HG03175 (cell line): ENCODE measurements at regions not wholly inside any gene's neighbourhood (a gene's known extent, or its start where the extent isn't known, plus 50 kb on each side); places are given as distances from the start of the nearest gene placed in this dataset.

Experiments
- ATAC-seq: cut with Tn5 transposase; IDR thresholded peaks from one replicate; pipeline ENCODE4 v1.9.1; 2021; ENCODE audit warnings: mild to moderate bottlenecking, moderate library complexity; ENCODE audit not compliant: unreplicated experiment

GRCh38 chr11:8823174-8823742 is 87.7 kb upstream of the AKIP1 start:
- no peak for ATAC-seq

GRCh38 chr11:8826139-8826786 is 84.7 kb upstream of the AKIP1 start:
- ATAC-seq = no peak

GRCh38 chr11:8826901-8827560 is 84.0 kb upstream of the AKIP1 start:
- ATAC-seq = no peak

- no peak for ATAC-seq
Measured at GRCh38 chr11:8828046-8828445, 82.9 kb upstream of the AKIP1 start.

- no peak for ATAC-seq
Measured at GRCh38 chr11:8828580-8829361, 82.2 kb upstream of the AKIP1 start.

GRCh38 chr11:8829556-8829955 is 81.4 kb upstream of the AKIP1 start:
- no peak for ATAC-seq

GRCh38 chr11:8830641-8831040 is 80.3 kb upstream of the AKIP1 start:
- ATAC-seq = no peak

GRCh38 chr11:8831861-8832260 is 79.1 kb upstream of the AKIP1 start:
- no peak for ATAC-seq

DNA sequence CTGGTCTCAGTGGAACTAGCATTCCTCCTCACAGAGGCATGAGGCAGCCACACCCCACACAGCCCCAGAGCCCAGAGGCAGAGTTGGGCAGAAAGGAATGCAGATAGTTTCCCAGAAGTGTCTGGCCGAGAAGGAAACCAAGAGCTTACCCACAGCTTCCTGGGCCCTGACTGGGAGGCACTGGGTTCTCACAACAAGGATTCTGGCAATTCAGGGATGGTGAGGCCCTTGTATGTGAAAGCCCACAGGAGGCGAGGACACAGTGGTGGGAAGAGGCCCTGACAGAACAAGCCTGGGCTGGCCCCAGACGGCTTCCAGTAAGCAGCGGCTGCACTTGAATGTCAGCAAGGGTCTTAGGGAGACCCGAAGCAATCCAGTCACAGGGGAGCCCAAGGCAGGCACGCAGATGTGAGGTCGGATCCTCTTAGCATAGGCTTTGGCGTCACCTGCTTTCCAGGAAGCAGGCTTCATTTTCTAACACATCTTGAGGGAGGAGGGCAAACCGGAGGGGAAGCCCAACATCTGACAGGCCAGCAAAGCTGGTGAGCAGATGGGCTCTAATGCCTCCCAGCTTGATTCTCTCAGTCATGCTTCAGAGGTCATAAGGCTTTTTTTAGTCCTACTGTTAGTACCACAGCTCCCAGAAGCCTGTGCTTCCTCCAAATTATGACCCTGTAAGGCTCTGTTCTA is 78.3 kb upstream of the AKIP1 start:
- ATAC-seq = peak; percentile 67

GRCh38 chr11:8833568-8834315 is 77.2 kb upstream of the AKIP1 start:
- ATAC-seq = no peak

GRCh38 chr11:8834379-8834778 is 76.6 kb upstream of the AKIP1 start:
- no peak for ATAC-seq

- no peak for ATAC-seq
Measured at GRCh38 chr11:8838248-8838647, 72.7 kb upstream of the AKIP1 start.

DNA sequence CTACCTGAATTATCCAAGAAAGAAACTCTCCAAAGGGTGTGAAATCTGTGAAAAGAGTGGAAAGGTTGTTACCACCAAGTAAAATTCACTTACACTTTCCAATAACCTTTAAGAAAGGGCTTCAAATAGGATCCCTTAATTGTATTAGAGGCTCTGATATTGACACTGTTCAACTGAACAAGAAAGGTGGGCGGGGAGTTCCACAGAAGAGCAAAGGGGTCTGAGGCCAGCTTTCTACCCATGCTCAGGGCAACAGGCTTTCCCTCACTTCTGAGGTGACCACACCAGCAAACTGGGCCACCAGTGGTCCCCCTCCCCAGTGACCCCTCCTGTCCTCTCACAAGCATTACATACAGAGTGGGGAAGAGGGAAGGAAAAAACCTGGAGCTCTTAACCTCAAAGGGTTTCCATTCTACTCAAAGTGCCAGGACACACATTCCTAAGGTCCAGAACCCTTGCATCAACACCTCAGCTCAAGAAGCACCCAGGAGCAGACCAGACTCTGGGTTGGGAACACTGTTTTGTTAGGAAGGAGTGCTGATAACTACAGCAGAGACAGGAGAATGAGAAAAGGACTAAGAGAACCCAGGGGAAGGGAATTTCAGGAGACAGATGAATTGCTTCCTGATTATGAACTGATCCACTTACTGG is 71.6 kb upstream of the AKIP1 start:
- no peak for ATAC-seq

DNA sequence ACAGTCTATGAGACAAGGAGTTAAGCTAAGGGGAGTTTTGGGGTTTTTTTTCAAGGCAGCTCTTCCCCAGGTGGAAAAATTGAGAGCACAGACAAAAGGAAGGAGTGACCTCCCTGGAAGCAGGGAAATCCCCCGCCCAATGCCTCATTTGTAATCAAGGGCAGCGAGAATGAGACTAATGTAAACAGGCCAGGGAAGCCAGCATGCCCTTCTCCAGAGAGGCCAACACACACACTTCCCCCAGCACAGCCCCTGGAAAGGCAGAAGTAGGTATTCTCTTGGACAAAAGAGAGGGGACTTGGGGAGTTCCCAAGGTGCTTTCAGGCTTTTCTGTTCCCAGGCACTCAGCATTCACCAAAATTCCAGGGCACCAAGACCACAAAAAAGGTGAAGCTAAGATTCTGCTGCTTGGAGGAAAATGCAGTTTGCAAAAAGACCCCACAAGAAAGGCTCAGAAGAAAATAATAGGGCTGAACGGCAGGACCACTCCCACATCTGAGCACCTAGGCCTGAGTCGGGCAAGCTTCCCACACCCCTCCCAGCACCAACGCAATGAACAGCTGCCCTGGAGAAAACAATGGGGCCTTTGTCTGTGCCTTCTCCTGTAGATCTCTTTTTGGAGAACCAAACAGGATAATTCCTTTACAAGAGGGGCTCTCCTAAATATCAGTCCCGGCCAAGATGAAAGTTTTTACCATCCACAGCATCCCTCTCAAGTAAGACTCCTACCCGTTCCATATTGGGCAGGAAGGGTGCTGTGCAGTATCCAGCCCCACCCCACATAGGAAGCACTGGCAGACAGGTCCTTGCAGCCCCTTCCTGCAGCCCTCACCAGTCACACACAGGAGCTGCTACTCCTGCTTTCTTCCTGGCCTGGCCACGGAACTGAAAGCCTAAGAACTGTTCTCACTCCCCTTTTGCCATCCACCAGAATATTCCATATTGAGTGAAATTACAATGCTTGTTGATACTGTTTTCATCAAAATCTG is 70.7 kb upstream of the AKIP1 start:
- no peak for ATAC-seq

DNA sequence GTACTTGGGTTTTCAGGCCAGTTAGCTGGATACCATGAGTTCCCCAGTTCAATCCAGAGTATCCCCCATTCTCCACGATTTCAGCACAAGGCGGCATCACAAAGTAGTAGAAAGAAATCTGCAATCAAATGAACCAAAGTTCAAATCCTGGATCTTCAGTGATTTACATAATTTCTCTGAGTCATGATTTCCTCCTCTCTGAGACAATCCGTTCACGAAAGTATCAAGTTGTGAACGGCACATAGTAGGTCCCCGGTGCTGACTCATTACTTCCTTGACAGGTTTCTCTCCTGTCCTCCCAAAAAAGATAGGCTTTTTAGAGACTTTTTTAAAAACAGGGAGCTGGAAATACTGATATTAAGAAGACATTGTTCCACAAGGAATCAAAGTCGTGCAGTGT is 69.1 kb upstream of the AKIP1 start:
- ATAC-seq = no peak

DNA sequence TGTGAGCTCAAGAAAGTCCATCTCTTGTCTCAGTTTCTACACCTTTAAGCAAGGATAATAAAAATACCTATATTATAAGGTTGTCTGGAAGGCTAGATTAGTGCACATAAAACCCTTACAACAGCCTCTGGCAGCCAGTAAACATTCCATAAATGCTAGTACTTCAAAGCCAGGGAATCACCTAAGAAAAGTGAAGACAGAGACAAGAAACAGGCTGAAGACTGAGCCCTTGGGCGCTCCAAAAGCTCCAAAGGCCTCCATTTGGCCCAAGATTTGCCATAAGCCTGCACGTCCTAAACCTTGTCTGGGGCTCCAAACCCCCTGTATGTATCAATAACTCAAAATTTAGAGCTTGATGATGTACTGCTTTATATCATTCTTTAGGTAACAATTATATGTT is 52.2 kb upstream of the AKIP1 start:
- ATAC-seq = no peak
